Eye (tissue), 1 donor: ENCODE measurements at regions not wholly inside any gene's neighbourhood (a gene's known extent, or its start where the extent isn't known, plus 50 kb on each side); places are given as distances from the start of the nearest gene placed in this dataset.

Experiments
- DNase-seq: peaks from one replicate; pipeline ENCODE4 v3.0.0-alpha.2; 2015

DNA sequence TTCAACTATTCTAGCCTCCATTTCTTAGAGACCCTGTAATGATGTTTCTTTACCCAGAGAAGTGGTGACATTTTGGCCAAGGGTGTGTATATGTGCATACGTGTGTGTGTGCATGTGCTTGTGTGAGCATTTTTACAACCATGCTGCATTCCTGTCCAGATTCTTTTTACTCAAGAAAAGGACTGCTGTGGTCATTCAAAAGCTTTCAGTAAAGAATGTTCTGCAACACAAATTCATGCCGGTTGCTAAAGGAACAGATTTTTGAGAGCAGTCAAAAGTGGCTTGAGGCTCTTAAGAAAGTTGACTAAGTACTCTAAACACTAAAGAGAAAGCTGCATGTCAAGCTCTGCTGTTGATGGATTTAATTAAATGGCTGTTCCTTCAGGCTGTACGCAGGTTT is 65.0 kb upstream of the FMR1 start:
- no peak for DNase-seq

DNA sequence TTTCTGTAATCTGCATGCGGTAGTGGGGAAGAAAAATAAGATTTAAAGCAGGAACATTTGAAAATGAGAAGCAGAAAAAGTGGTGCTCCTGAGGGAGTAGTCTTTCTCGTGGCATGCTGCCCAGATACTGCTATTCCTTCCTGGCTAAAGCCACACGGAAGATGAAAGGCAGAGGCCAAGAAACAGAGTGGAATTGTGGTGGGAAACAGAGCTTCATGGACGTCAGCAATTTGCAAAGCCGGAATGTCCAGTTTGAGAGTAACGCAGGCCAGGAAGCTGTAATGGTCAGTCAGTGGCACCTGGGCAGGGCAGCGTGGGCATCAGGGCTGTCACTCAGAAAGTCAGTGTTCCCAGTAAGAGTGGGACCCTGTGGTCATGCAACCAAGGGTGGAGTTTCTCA is 63.7 kb upstream of the FMR1 start:
- DNase-seq = peak; percentile 15

DNA sequence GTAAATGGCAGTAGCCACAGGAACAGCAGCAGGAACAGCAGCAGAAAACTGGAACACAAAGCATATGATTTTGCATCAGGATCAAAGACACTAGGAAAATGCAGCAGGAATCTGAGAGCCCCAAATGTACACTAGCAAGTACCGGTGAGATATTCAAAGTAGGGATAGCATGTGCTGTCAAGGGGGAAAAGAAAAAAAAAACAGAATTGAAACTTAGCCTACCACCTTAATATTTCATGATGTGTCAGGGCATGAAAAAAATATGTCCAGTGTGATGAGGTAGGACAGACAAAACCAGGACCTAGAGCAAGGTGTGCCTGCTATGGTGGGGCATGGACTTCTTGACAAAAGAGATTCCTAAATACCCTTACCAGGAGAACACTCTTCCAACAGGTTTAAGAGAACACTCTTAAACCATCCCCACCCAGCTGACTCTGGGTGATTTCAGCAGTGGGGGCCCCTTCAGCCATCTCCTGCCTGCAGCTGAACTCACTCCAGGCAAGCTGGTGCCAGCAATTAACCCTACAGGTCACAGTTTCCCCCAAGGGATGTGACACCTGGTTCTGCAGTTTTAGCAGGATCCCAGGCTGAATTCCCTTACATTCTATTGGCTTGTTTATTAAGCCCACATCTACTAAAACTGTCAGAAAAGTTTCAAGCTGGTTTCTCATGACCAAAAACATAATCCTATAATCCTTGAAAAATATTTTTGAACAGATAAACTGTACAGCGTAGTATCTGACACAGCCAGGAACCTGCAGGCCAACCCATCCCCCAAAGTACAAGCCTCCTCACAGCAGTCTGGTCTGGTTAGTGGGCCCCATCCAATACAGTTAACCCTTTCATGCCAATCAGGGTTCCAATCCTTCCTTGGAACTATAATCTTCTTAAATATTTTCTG is 62.9 kb upstream of the FMR1 start:
- DNase-seq = peak; percentile 23

DNA sequence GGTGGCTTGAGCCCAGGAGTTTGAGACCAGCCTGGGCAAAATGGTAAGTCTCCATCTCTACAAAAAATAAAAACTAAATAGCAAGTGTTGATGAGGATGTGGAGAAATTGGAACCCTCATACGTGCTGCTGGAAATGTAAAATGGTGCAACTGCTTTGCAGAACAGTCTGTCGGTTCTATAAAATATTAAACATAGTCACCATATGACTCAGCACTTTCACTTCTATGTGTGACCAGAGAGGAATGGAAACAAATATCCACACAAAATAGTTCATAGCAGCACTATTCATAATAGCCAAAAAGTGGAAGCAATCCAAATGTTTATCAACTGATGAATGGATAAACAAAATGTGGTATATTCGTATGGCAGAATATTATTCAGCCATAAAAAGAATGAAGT is 60.8 kb upstream of the FMR1 start:
- DNase-seq = no peak

DNA sequence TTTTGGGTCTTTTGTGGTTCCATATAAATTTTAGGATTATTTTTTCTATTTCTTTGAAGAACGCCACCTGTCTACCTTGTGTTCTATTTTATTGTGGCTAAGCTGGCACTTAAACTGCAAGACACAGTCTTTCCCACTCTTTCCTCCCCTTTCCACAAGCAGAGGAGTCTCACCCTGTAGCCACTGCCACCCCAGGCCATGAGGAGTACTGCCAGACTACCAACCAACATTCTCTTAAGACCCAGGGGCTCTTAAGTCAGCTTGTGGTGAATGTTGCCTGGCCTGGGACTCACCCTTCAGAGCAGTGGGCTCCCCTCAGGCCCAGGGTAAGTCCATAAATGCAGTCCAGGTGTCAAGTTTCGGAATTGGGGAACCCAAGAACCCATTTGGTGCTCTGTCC is 58.0 kb upstream of the FMR1 start:
- no peak for DNase-seq

DNA sequence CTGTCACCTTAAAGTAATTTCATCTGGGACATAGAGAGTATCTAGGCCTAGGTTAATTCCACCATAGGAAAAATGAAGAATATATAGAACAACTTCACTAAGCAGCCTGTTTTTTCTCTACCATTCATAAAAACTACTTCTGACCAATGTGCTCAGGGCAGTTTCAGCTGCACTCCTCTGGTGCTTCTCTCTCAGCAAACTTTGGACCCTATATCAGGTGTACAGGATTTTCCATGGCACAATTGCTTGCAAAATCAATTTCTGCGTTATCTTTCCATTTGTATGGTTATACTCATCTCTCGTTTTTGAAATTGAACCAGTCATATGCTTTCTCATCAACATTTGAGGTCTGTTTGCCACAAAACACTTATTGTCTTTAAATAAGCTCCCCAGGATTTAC is 52.1 kb upstream of the FMR1 start:
- no peak for DNase-seq
